ENCODE measurements at regions not wholly inside any gene's neighbourhood (a gene's known extent, or its start where the extent isn't known, plus 50 kb on each side); places are given as distances from the start of the nearest gene placed in this dataset.
"Not testable (repeated sequence)": the region's sequence is repeated elsewhere in the genome, so short reads cannot be mapped to it uniquely, and the experiment has no call there.

DNA sequence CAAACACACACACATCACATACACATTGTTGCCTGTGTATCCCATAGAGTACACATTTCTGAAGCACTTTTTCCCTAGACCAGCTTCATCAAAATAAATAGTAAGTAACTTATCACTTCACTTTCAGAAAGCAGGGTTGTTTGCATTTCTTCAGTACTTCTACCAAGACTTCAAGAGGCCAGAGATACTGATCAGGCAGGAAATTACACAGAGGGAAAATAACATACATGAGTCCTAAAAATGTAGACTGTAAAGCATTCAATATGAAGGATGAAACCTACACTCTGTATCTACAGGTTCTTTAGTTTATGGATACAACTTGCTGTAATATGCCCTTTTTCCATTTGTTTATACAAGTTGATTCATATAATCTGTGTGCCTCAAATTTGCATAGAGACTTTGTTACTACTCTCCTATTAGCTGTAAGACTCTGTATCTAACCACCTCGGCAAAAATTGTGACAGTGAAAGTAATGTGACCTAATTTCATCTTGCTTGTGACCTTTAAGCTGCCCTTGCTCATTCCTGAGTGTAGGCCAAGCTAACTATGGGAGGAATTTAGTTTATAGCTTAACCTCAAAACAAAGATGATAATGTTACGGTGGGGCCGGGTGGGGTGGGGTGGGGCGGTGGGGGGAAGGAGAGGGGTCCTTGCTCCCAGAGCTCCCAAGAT, 228.9 kb upstream of the SPOPL start:
- TF ChIP-seq, protein P1, sequence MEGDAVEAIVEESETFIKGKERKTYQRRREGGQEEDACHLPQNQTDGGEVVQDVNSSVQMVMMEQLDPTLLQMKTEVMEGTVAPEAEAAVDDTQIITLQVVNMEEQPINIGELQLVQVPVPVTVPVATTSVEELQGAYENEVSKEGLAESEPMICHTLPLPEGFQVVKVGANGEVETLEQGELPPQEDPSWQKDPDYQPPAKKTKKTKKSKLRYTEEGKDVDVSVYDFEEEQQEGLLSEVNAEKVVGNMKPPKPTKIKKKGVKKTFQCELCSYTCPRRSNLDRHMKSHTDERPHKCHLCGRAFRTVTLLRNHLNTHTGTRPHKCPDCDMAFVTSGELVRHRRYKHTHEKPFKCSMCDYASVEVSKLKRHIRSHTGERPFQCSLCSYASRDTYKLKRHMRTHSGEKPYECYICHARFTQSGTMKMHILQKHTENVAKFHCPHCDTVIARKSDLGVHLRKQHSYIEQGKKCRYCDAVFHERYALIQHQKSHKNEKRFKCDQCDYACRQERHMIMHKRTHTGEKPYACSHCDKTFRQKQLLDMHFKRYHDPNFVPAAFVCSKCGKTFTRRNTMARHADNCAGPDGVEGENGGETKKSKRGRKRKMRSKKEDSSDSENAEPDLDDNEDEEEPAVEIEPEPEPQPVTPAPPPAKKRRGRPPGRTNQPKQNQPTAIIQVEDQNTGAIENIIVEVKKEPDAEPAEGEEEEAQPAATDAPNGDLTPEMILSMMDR (IDR thresholded peaks at IDR 0.05) = no peak
- Histone ChIP-seq H3K4me3 (no peak overlapping the region), H3K27me3 (no peaks in the 10 kb centered on the region), H3K36me3 (no peaks in the 10 kb centered on the region), H3K27ac (no peak overlapping the region), H3K9me3 (no peaks in the 10 kb centered on the region), H3K4me1 (no peaks in the 10 kb centered on the region)
- no peak for DNase-seq
- intact Hi-C loops (cut with DNase I; ENCODE audit: low total_unique reads) = no loop called here

DNA sequence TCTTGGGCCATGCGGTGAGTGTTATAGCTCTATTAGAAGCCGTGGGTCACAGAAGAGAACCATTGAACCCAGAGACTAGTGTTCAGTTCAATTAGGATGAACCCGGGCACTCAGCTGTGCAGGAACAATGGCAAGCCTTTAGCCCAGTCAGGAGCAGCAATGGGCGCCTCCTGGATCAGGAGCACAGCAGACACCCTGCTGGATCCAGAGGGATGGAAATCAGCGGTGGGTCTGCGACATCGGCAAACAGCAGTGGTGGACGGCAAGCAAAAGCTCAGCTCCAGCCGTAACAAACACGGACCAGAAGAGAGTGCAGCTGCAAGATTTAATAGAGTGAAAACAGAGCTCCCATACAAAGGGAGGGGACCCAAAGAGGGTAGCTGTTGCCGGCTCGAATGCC, 228.3 kb upstream of the SPOPL start:
- H3K4me1 ChIP-seq; H3K27ac ChIP-seq; H3K9me3 ChIP-seq; DNase-seq; H3K36me3 ChIP-seq; H3K4me3 ChIP-seq; intact Hi-C loops (cut with DNase I; ENCODE audit: low total_unique reads); H3K27me3 ChIP-seq: not testable (repeated sequence)

DNA sequence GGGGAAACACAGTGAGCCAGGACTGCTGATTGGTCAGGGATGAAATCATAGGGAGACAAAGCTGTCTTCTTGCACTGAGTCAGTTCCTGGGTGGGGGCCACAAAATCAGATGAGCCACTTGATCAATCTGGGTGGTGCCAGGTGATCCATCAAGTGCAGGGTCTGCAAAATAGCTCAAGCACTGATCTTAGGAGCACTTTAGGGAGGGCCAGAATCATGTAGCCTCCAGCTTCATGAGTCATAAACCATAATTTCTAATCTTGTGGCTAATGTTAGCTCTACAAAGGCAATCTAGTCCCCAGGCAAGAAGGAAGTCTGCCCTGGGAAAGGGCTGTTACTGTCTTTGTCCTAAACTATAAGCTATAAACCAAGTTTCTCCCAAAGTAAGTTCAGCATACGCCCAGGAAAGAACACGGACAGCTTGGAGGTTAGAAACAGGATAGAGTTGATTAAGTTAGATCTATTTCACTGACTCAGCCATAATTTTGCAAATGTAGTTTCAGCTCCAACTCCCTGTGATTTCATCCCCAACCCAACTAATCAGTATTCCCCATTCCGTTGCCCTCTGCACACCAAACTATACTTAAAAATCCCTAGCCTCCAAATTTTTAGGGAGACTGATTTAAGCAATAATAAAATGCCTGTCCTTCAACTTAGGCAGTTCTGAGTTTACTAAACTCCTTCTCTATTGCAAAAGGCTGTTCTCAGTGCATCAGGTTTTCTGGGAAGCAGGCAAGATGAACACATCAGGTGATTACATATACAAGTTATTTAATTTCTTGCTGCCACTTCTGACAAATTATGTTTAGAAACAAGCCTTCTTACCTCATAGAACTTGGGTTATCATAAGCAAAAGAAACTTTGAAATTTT, 226.9 kb upstream of the SPOPL start:
- Histone ChIP-seq H3K9me3 (no peaks in the 10 kb centered on the region), H3K36me3 (no peaks in the 10 kb centered on the region), H3K4me1 (no peaks in the 10 kb centered on the region), H3K27me3 (no peaks in the 10 kb centered on the region), H3K4me3 (no peak overlapping the region), H3K27ac (no peak overlapping the region)
- no peak for DNase-seq
- TF ChIP-seq POLR2A (IDR thresholded peaks at IDR 0.05) = no peak
- TF ChIP-seq, protein P1 (IDR thresholded peaks at IDR 0.05) = no peak
- intact Hi-C loops (cut with DNase I; ENCODE audit: low total_unique reads) = no loop called here

DNA sequence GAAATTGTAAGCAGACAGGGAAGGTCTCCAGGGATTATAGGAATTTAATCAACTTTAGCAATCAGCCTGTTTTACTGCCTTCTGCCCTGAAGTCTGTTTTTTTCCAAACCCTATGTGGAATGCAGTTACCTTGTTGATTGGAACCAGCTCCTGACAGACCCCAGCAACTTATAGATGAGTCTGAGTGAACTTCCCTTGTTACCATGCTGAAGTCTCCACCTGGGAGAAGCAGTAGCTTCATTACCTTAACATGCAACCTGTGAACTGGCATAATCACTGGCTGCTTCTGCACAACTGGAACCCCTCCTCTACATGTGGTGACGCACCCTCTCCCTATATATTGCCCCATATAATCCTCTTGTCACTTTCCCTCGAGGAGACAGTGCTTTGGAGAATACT, 226.3 kb upstream of the SPOPL start:
- intact Hi-C loops (cut with DNase I; ENCODE audit: low total_unique reads) = no loop called here

DNA sequence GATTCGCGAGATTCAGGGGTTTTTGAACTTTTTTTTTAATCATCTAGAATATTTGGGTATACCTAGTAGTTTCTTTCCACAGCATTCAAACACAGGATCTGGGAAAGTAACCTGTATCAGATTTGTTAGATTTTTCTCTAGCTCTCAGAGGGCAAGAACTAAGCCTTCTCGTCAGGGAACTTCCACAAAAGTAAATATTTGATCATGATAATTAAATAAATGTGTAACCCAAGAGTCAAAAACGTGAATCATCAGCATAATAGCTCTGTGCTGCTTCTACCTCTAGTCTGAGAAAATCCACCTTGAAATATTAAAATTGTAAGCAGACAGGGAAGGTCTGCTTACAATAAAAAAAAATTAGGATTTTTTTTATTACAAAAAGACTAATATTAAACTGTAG, 225.7 kb upstream of the SPOPL start:
- Histone ChIP-seq H3K27me3 (no peaks in the 10 kb centered on the region), H3K27ac (no peak overlapping the region), H3K9me3 (no peaks in the 10 kb centered on the region), H3K4me3 (no peak overlapping the region), H3K4me1 (no peaks in the 10 kb centered on the region), H3K36me3 (no peaks in the 10 kb centered on the region)
- TF ChIP-seq, protein P1 (IDR thresholded peaks at IDR 0.05) = no peak
- TF ChIP-seq POLR2A (IDR thresholded peaks at IDR 0.05) = no peak
- DNase-seq = no peak
- intact Hi-C loops (cut with DNase I; ENCODE audit: low total_unique reads) = no loop called here

More for the DNA sequence above, 226.3 kb upstream of the SPOPL start:
- Histone ChIP-seq H3K27me3 (no peaks in the 10 kb centered on the region), H3K36me3 (no peaks in the 10 kb centered on the region), H3K4me1 (no peaks in the 10 kb centered on the region), H3K9me3 (no peaks in the 10 kb centered on the region), H3K27ac (no peak overlapping the region), H3K4me3 (no peak overlapping the region)
- DNase-seq = no peak
- TF ChIP-seq POLR2A (IDR thresholded peaks at IDR 0.05) = no peak
- TF ChIP-seq, protein P1 (IDR thresholded peaks at IDR 0.05) = no peak

Measured in uterus (tissue), 3 donors.